Caco-2 (cell line): ENCODE measurements at regions not wholly inside any gene's neighbourhood (a gene's known extent, or its start where the extent isn't known, plus 50 kb on each side); places are given as distances from the start of the nearest gene placed in this dataset.

ENCODE experiments used
- BruUV-seq: library from RNA; stranded (reverse); fragments of 400-500 nt; replicated peaks from 2 replicates; lab custom pipeline; 2021; lab: Mats Ljungman, UMichigan
- CTCF ChIA-PET: fragments of 300-600 bp; sonication (Branson Sonifier 250); formaldehyde crosslinking; loops from one replicate; lab custom pipeline; 2022; ENCODE audit warnings: antibody characterized with exemption; lab: Charles Lee
- POLR2A ChIA-PET: fragments of 300-600 bp; sonication (Branson Sonifier 250); formaldehyde crosslinking; loops from one replicate; lab custom pipeline; 2022; ENCODE audit warnings: antibody characterized with exemption; lab: Charles Lee
- DNase-seq, 2 experiments: peaks; one replicate each; pipeline versions ENCODE4 v3.0.0 to v3.0.0-alpha.2; 2020 to 2022
- H3K27me3 ChIP-seq: replicated peaks from 2 replicates; pipeline ENCODE4 v1.6.0; 2011; ENCODE audit warnings: low read length; ENCODE audit not compliant: control insufficient read depth, insufficient read depth
- H3K36me3 ChIP-seq: 2 replicates; pipeline ENCODE4 v1.5.1; 2011; ENCODE audit warnings: low read length; ENCODE audit not compliant: control insufficient read depth, insufficient read depth
- H3K4me1 ChIP-seq: fragments of 250-450 bp; sonication (Bioruptor Pico); 2 replicates; pipeline ENCODE4 v1.5.1; 2020; ENCODE audit warnings: mild to moderate bottlenecking
- H3K4me3 ChIP-seq: 2 replicates; pipeline ENCODE4 v1.5.1; 2011; ENCODE audit warnings: low read depth, mild to moderate bottlenecking, control low read depth, low read length
- H3K9me3 ChIP-seq: fragments of 250-450 bp; sonication (Bioruptor Pico); 2 replicates; pipeline ENCODE4 v1.5.1; 2020; ENCODE audit warnings: mild to moderate bottlenecking, moderate library complexity
- H3K27ac Mint-ChIP-seq: one replicate; pipeline ENCODE4 v1.8.0; 2022; ENCODE audit warnings: mixed read lengths; ENCODE audit not compliant: unreplicated experiment
- H3K27me3 Mint-ChIP-seq: one replicate; pipeline ENCODE4 v1.8.0; 2022; ENCODE audit warnings: mixed read lengths; ENCODE audit not compliant: insufficient read depth, unreplicated experiment
- H3K36me3 Mint-ChIP-seq: one replicate; pipeline ENCODE4 v1.8.0; 2022; ENCODE audit warnings: mild to moderate bottlenecking, mixed read lengths; ENCODE audit not compliant: insufficient read depth, unreplicated experiment
- H3K4me1 Mint-ChIP-seq: one replicate; pipeline ENCODE4 v1.8.0; 2022; ENCODE audit warnings: low read depth, mixed read lengths; ENCODE audit not compliant: unreplicated experiment
- H3K4me3 Mint-ChIP-seq: one replicate; pipeline ENCODE4 v1.8.0; 2022; ENCODE audit warnings: mild to moderate bottlenecking, moderate library complexity, mixed read lengths; ENCODE audit not compliant: unreplicated experiment
- H3K9me3 Mint-ChIP-seq: one replicate; pipeline ENCODE4 v1.8.0; 2022; ENCODE audit warnings: mixed read lengths; ENCODE audit not compliant: unreplicated experiment
- intact Hi-C: fragments of 100-400 bp; cut with micrococcal nuclease; formaldehyde crosslinking; loops from one replicate; pipeline ENCODE4 v1.10.0; 2022; ENCODE audit not compliant: unreplicated experiment
- TF ChIP-seq, protein P1 (sequence below), 2 experiments: fragments of 200-600 bp in 1 of 2; IDR thresholded peaks; 1 replicate in 1 of 2; 2 replicates in 1 of 2; pipeline versions ENCODE4 v1.5.1 to v1.8.0; 2011 to 2022; ENCODE audit warnings: antibody characterized with exemption in 1 of 2, control low read depth in 1 of 2, inconsistent platforms in 1 of 2, low read depth in 1 of 2, low read length in 1 of 2, mild to moderate bottlenecking in 1 of 2, moderate library complexity in 1 of 2; ENCODE audit not compliant: insufficient read depth in 1 of 2, severe bottlenecking in 1 of 2, unreplicated experiment in 1 of 2

DNA sequence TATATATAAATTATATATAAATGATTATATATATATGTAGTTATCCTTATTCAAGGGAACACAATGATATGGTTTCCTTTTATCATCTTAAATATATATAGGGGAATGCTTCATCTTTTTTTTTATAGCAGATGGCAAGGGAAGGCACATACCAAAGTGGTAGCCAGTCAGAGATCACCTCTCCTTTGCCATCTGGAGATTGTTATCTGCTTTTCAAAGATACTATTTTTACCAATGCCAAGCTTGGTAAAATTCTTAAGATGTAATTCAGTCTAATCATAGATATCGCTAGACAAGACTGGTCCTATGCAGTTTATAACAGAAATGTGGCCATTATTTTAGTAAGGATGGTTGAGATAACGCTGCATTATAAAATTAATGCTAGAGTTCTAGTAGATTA is 64.7 kb upstream of the DSEL start:
- no peaks in the 10 kb centered on the region for H3K9me3 Mint-ChIP-seq
- ChIA-PET CTCF (no interaction called here), POLR2A (no interaction called here)
- Histone ChIP-seq H3K4me1 (no peaks in the 10 kb centered on the region), H3K36me3 (no peaks in the 10 kb centered on the region), H3K27me3 (no peaks in the 10 kb centered on the region), H3K9me3 (no peaks in the 10 kb centered on the region), H3K4me3 (no peak overlapping the region)
- H3K27ac Mint-ChIP-seq = no peak overlapping the region
- TF ChIP-seq, protein P1, sequence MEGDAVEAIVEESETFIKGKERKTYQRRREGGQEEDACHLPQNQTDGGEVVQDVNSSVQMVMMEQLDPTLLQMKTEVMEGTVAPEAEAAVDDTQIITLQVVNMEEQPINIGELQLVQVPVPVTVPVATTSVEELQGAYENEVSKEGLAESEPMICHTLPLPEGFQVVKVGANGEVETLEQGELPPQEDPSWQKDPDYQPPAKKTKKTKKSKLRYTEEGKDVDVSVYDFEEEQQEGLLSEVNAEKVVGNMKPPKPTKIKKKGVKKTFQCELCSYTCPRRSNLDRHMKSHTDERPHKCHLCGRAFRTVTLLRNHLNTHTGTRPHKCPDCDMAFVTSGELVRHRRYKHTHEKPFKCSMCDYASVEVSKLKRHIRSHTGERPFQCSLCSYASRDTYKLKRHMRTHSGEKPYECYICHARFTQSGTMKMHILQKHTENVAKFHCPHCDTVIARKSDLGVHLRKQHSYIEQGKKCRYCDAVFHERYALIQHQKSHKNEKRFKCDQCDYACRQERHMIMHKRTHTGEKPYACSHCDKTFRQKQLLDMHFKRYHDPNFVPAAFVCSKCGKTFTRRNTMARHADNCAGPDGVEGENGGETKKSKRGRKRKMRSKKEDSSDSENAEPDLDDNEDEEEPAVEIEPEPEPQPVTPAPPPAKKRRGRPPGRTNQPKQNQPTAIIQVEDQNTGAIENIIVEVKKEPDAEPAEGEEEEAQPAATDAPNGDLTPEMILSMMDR (IDR thresholded peaks at IDR 0.05; ENCODE audit: insufficient read depth in 1 of 2, low read depth in 1 of 2, low read length in 1 of 2, severe bottlenecking in 1 of 2, unreplicated experiment in 1 of 2) = no peak
- intact Hi-C loops = no loop called here
- H3K4me3 Mint-ChIP-seq = no peak overlapping the region
- H3K27me3 Mint-ChIP-seq = peaks cover 3% of the 10 kb centered on the region
- no peaks in the 10 kb centered on the region for H3K4me1 Mint-ChIP-seq
- no TSS peak for BruUV-seq
- H3K36me3 Mint-ChIP-seq = no peaks in the 10 kb centered on the region
- no peak for DNase-seq

DNA sequence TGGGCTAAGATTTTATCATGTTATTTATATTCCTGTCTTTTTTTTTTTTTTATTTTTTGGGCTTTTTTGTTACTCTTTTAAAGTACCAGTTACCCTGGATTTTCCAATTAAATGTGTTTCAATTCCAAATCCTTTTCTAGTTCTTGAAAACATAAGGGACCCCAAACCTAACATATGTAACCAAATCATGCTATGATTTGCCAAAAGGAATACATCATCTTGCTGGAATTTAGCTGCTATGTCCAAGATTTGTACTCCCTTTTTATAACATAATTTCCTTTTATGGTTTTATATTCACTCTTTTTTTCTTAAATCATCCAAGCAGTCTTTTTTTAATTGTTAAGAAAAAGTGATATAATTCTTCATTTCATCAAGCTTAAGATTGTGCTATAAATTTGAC is 60.9 kb upstream of the DSEL start:
- no peaks in the 10 kb centered on the region for H3K4me1 Mint-ChIP-seq
- TF ChIP-seq, protein P1 (IDR thresholded peaks at IDR 0.05; ENCODE audit: insufficient read depth in 1 of 2, low read depth in 1 of 2, low read length in 1 of 2, severe bottlenecking in 1 of 2, unreplicated experiment in 1 of 2) = no peak
- no peaks in the 10 kb centered on the region for H3K9me3 ChIP-seq
- H3K27me3 Mint-ChIP-seq = peaks cover 3% of the 10 kb centered on the region
- no peak overlapping the region for H3K4me3 ChIP-seq
- H3K4me3 Mint-ChIP-seq = no peak overlapping the region
- no peaks in the 10 kb centered on the region for H3K4me1 ChIP-seq
- no peaks in the 10 kb centered on the region for H3K36me3 ChIP-seq
- H3K36me3 Mint-ChIP-seq = no peaks in the 10 kb centered on the region
- intact Hi-C loops = no loop called here
- no peaks in the 10 kb centered on the region for H3K27me3 ChIP-seq
- no peak for DNase-seq
- POLR2A ChIA-PET = no interaction called here
- H3K27ac Mint-ChIP-seq = no peak overlapping the region
- no peaks in the 10 kb centered on the region for H3K9me3 Mint-ChIP-seq
- BruUV-seq = no TSS peak
- CTCF ChIA-PET = no interaction called here

DNA sequence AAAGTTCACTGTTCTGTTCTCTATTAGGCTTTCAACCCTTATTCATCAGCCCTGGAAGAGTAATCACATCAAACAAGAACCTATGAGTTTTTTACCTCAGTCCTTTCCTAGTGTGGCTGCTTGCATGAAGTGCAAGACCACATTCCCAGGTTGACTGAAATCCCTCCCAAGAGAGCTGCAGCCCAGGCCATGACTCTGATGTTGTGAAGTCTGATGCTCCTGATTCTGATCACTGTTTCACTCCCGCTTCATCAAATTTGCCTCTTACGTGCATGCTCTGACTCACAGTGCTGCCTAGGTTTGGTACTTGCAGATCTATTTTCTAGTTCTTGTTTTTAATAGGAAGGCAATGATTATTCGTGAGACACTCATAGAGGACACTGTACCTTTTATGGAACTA is 58.2 kb upstream of the DSEL start:
- H3K36me3 ChIP-seq = no peaks in the 10 kb centered on the region
- H3K4me3 ChIP-seq = no peak overlapping the region
- Mint-ChIP-seq H3K9me3 (no peaks in the 10 kb centered on the region), H3K4me3 (no peak overlapping the region), H3K27me3 (peaks cover 9% of the 10 kb centered on the region), H3K36me3 (no peaks in the 10 kb centered on the region), H3K4me1 (no peaks in the 10 kb centered on the region), H3K27ac (no peak overlapping the region)
- TF ChIP-seq, protein P1 (IDR thresholded peaks at IDR 0.05; ENCODE audit: insufficient read depth in 1 of 2, low read depth in 1 of 2, low read length in 1 of 2, severe bottlenecking in 1 of 2, unreplicated experiment in 1 of 2) = no peak
- H3K27me3 ChIP-seq = no peaks in the 10 kb centered on the region
- CTCF ChIA-PET = no interaction called here
- intact Hi-C loops = no loop called here
- DNase-seq = no peak
- no TSS peak for BruUV-seq
- no peaks in the 10 kb centered on the region for H3K9me3 ChIP-seq
- no peaks in the 10 kb centered on the region for H3K4me1 ChIP-seq
- POLR2A ChIA-PET = no interaction called here
